DND-41 (cell line): ENCODE measurements at regions not wholly inside any gene's neighbourhood (a gene's known extent, or its start where the extent isn't known, plus 50 kb on each side); places are given as distances from the start of the nearest gene placed in this dataset.

Source experiments
- ATAC-seq: fragments of 200-7000 bp; cut with Tn5 transposase; 3 replicates; pipeline ENCODE4 v1.9.1; 2021; ENCODE audit warnings: low read depth; ENCODE audit not compliant: insufficient read depth
- DNase-seq: peaks from one replicate; pipeline ENCODE4 v3.0.0-alpha.2; 2020
- H2AFZ ChIP-seq: 2 replicates; pipeline ENCODE4 v1.6.0; 2012; ENCODE audit warnings: low read depth, low read length
- H3K27ac ChIP-seq: 2 replicates; pipeline ENCODE4 v1.5.1; 2012; ENCODE audit warnings: low read length, inconsistent platforms
- H3K27me3 ChIP-seq: fragments of 200-600 bp; sonication (generic); 2 replicates; pipeline ENCODE4 v1.6.0; 2012; ENCODE audit warnings: low read length, mild to moderate bottlenecking, inconsistent platforms; ENCODE audit not compliant: insufficient read depth, poor library complexity
- H3K36me3 ChIP-seq: 2 replicates; pipeline ENCODE4 v1.5.1; 2012; ENCODE audit warnings: low read length, inconsistent platforms; ENCODE audit not compliant: insufficient read depth
- H3K4me1 ChIP-seq: 2 replicates; pipeline ENCODE4 v1.5.1; 2012; ENCODE audit warnings: mild to moderate bottlenecking, low read length; ENCODE audit not compliant: insufficient read depth
- H3K4me2 ChIP-seq: 2 replicates; pipeline ENCODE4 v1.6.0; 2012; ENCODE audit warnings: mild to moderate bottlenecking, moderate library complexity, low read length, inconsistent platforms; ENCODE audit not compliant: insufficient read depth
- H3K4me3 ChIP-seq, 2 experiments: fragments of 200-600 bp in 1 of 2; shearing (Covaris generic) in 1 of 2; 2 replicates each; pipeline ENCODE4 v1.5.1; 2012 to 2016; ENCODE audit warnings: inconsistent platforms in 2 of 2, low read length in 2 of 2, mild to moderate bottlenecking in 2 of 2, low read depth in 1 of 2, moderate library complexity in 1 of 2
- H3K79me2 ChIP-seq: 2 replicates; pipeline ENCODE4 v1.6.0; 2012; ENCODE audit warnings: low read length, inconsistent platforms; ENCODE audit not compliant: insufficient read depth
- H3K9ac ChIP-seq: 2 replicates; pipeline ENCODE4 v1.6.0; 2012; ENCODE audit warnings: low read depth, mild to moderate bottlenecking, inconsistent platforms, low read length, moderate library complexity
- H3K9me3 ChIP-seq: 2 replicates; pipeline ENCODE4 v1.5.1; 2012; ENCODE audit warnings: low read length, moderate library complexity, mild to moderate bottlenecking, inconsistent platforms; ENCODE audit not compliant: insufficient read depth, severe bottlenecking
- H4K20me1 ChIP-seq: 2 replicates; pipeline ENCODE4 v1.6.0; 2012; ENCODE audit warnings: low read length; ENCODE audit not compliant: insufficient read depth
- EZH2 ChIP-seq: IDR thresholded peaks from 3 replicates; pipeline ENCODE4 v1.6.1; 2012; ENCODE audit warnings: borderline replicate concordance, low read depth, mild to moderate bottlenecking, moderate library complexity, low read length, inconsistent platforms; ENCODE audit not compliant: severe bottlenecking
- TF ChIP-seq, protein P1 (sequence below): IDR thresholded peaks from 2 replicates; pipeline ENCODE4 v1.5.1; 2012; ENCODE audit warnings: borderline replicate concordance, low read length, moderate library complexity, mild to moderate bottlenecking; ENCODE audit not compliant: poor library complexity, severe bottlenecking; ENCODE audit errors: extremely low read depth

DNA sequence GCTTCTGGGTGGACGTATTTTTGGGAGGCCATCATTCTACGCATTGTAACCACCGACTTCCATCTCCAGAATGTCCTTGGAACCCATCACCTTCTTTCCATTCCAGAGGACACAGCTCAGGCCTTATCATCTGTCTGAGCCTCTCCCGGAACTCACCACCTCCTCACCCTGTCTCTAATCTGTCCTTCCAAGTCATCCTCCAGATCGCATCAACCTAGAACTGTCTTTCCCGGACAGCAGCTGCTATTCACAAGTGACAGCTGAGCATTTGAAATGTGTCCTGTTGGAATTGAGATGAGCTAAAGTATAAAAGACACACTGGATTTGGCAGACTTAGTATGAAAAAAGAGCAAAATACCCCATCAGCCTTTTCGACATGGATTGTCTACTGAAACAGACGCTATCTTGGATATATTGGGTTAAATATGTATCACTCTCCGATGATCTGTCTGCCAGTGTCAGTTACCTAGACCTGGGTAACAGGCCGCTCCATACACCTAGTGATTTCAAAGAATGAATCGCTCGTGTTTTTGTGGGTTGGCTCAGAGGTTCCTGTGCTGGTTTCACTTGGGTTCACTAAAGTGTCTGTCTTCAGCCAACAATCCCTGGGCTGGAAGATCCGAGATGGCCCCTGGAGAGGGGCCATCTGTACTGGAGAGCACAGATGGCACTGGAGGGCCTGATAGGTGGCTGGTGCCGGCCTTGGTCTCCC, 104.4 kb upstream of the RFLNA start:
- DNase-seq (no peak), ATAC-seq (no peak)
- Histone ChIP-seq H3K4me2 (no peak overlapping the region), H3K4me3 (no peak overlapping the region), H3K36me3 (no peaks in the 10 kb centered on the region), H3K9ac (no peak overlapping the region), H3K4me1 (peaks cover 6% of the 10 kb centered on the region), H3K27ac (no peak overlapping the region), H3K9me3 (no peaks in the 10 kb centered on the region), H2AFZ (no peak overlapping the region), H3K27me3 (no peaks in the 10 kb centered on the region), H4K20me1 (no peaks in the 10 kb centered on the region), H3K79me2 (no peaks in the 10 kb centered on the region)
- TF ChIP-seq, protein P1, sequence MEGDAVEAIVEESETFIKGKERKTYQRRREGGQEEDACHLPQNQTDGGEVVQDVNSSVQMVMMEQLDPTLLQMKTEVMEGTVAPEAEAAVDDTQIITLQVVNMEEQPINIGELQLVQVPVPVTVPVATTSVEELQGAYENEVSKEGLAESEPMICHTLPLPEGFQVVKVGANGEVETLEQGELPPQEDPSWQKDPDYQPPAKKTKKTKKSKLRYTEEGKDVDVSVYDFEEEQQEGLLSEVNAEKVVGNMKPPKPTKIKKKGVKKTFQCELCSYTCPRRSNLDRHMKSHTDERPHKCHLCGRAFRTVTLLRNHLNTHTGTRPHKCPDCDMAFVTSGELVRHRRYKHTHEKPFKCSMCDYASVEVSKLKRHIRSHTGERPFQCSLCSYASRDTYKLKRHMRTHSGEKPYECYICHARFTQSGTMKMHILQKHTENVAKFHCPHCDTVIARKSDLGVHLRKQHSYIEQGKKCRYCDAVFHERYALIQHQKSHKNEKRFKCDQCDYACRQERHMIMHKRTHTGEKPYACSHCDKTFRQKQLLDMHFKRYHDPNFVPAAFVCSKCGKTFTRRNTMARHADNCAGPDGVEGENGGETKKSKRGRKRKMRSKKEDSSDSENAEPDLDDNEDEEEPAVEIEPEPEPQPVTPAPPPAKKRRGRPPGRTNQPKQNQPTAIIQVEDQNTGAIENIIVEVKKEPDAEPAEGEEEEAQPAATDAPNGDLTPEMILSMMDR, result no peak
- TF ChIP-seq EZH2, result no peak

DNA sequence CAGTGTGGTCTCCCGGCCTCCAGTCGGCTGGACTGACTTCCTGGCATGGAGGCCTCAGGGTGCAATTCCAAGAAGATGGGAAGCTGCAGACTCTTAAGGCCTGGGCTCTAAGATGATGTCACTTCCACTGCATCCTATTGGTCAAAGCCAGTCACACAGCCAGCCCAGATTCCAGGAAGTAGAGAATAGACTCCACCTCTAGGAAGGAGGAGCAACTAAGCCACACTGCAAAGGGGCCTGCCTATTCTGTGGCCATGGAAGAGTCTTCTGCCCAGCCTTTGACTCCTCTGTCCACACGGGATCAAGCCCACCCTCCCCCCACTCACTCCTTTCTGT, 103.9 kb upstream of the RFLNA start:
- Histone ChIP-seq H3K9me3 (no peaks in the 10 kb centered on the region), H4K20me1 (no peaks in the 10 kb centered on the region), H3K4me2 (no peak overlapping the region), H2AFZ (no peak overlapping the region), H3K9ac (no peak overlapping the region), H3K27ac (no peak overlapping the region), H3K4me3 (no peak overlapping the region), H3K4me1 (peaks cover 6% of the 10 kb centered on the region), H3K27me3 (no peaks in the 10 kb centered on the region), H3K36me3 (no peaks in the 10 kb centered on the region), H3K79me2 (no peaks in the 10 kb centered on the region)
- no peak for TF ChIP-seq EZH2
- TF ChIP-seq, protein P1, result no peak
- DNase-seq (peak; percentile 42), ATAC-seq (peak; percentile 89)

DNA sequence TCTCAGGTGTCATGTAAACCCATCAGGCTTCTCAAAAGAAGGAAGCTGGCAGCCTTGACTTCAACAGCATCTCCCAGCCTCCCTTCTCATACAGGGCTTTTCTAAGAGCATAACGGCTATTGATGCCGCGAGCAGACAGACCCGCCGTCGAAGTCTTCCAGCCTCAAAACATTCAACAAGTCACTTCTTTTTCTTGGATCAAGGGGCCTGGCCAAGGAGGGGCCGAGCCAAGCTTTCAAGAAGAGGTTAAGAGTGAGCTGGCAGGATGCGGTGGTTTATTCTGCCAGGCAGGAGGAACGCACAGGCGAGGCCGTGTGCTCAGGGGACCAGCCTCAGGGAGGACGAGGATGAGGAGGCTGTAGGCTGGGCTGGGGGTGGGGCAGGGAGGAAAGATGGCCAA, 102.9 kb upstream of the RFLNA start:
- H3K4me3 ChIP-seq, result no peak overlapping the region
- no peak overlapping the region for H3K9ac ChIP-seq
- H3K9me3 ChIP-seq, result no peaks in the 10 kb centered on the region
- H3K4me1 ChIP-seq, result peaks cover 6% of the 10 kb centered on the region
- H4K20me1 ChIP-seq, result no peaks in the 10 kb centered on the region
- H3K4me2 ChIP-seq, result no peak overlapping the region
- no peak overlapping the region for H2AFZ ChIP-seq
- H3K27ac ChIP-seq, result no peak overlapping the region
- no peaks in the 10 kb centered on the region for H3K27me3 ChIP-seq
- no peak for TF ChIP-seq EZH2
- TF ChIP-seq, protein P1, result no peak
- ATAC-seq, result no peak
- no peaks in the 10 kb centered on the region for H3K79me2 ChIP-seq
- DNase-seq, result no peak
- H3K36me3 ChIP-seq, result no peaks in the 10 kb centered on the region
